ENCODE measurements at regions not wholly inside any gene's neighbourhood (a gene's known extent, or its start where the extent isn't known, plus 50 kb on each side); places are given as distances from the start of the nearest gene placed in this dataset.

GRCh38 chr14:101475456-101476257 is 85.6 kb upstream of the DIO3 start:
- peaks cover 0 to 2% (median 0%) of the 10 kb centered on the region in 3 donors for H3K36me3 Mint-ChIP-seq
- POLR2A ChIA-PET = interaction anchor here (0.5 kb wide), 1 partner anchor 1664 kb away, joined by 4 read pairs; no protein-coding TSS in a partner anchor
- Histone ChIP-seq H3K27me3 (ENCODE audit: insufficient read depth, low read length, poor library complexity, severe bottlenecking) (no peaks in the 10 kb centered on the region), H3K27ac (ENCODE audit: low read depth, low read length) (no peak overlapping the region), H3K4me1 (ENCODE audit: insufficient read depth, low read length) (no peaks in the 10 kb centered on the region), H3K36me3 (ENCODE audit: insufficient read depth, low read length) (no peaks in the 10 kb centered on the region), H3K9me3 (ENCODE audit: low read length) (no peaks in the 10 kb centered on the region), H3K4me3 (ENCODE audit: low read length) (no peak overlapping the region)
- H3K4me1 Mint-ChIP-seq = no peaks in the 10 kb centered on the region
- no peak overlapping the region for H3K27ac Mint-ChIP-seq
- H3K27me3 Mint-ChIP-seq = peaks cover 12 to 34% of the 10 kb centered on the region in 2 donors
- CTCF ChIA-PET = no interaction called here
- DNase-seq = peak in 1 of 5 donors; percentile 35
- H3K4me3 Mint-ChIP-seq = no peak overlapping the region
- H3K9me3 Mint-ChIP-seq = no peaks in the 10 kb centered on the region

- peaks cover 0 to 2% (median 0%) of the 10 kb centered on the region in 3 donors for H3K36me3 Mint-ChIP-seq
- POLR2A ChIA-PET = no interaction called here
- CTCF ChIA-PET = no interaction called here
- Histone ChIP-seq H3K9me3 (ENCODE audit: low read length) (no peaks in the 10 kb centered on the region), H3K27me3 (ENCODE audit: insufficient read depth, low read length, poor library complexity, severe bottlenecking) (no peaks in the 10 kb centered on the region), H3K4me1 (ENCODE audit: insufficient read depth, low read length) (no peaks in the 10 kb centered on the region), H3K4me3 (ENCODE audit: low read length) (no peak overlapping the region), H3K27ac (ENCODE audit: low read depth, low read length) (no peak overlapping the region), H3K36me3 (ENCODE audit: insufficient read depth, low read length) (no peaks in the 10 kb centered on the region)
- no peaks in the 10 kb centered on the region for H3K4me1 Mint-ChIP-seq
- no peak overlapping the region for H3K4me3 Mint-ChIP-seq
- H3K9me3 Mint-ChIP-seq = no peaks in the 10 kb centered on the region
- no peak overlapping the region for H3K27ac Mint-ChIP-seq
- DNase-seq = no peak
- peaks cover 15 to 39% of the 10 kb centered on the region in 2 donors for H3K27me3 Mint-ChIP-seq
Observed at GRCh38 chr14:101476258-101476915, 84.9 kb upstream of the DIO3 start.

GRCh38 chr14:101476916-101477553 is 84.3 kb upstream of the DIO3 start:
- Histone ChIP-seq H3K4me3 (ENCODE audit: low read length) (no peak overlapping the region), H3K36me3 (ENCODE audit: insufficient read depth, low read length) (no peaks in the 10 kb centered on the region), H3K9me3 (ENCODE audit: low read length) (no peaks in the 10 kb centered on the region), H3K27ac (ENCODE audit: low read depth, low read length) (no peak overlapping the region), H3K27me3 (ENCODE audit: insufficient read depth, low read length, poor library complexity, severe bottlenecking) (no peaks in the 10 kb centered on the region), H3K4me1 (ENCODE audit: insufficient read depth, low read length) (no peaks in the 10 kb centered on the region)
- no peaks in the 10 kb centered on the region for H3K4me1 Mint-ChIP-seq
- peaks cover 0 to 2% (median 0%) of the 10 kb centered on the region in 3 donors for H3K36me3 Mint-ChIP-seq
- POLR2A ChIA-PET = no interaction called here
- peak overlapping the region in 1 of 8 donors; percentile 43 for H3K27ac Mint-ChIP-seq
- peaks cover 15 to 37% of the 10 kb centered on the region in 2 donors for H3K27me3 Mint-ChIP-seq
- CTCF ChIA-PET = no interaction called here
- H3K4me3 Mint-ChIP-seq = no peak overlapping the region
- peak in 1 of 5 donors; percentile 36 for DNase-seq
- peaks cover 0 to 2% (median 0%) of the 10 kb centered on the region in 5 donors for H3K9me3 Mint-ChIP-seq

- Histone ChIP-seq H3K27ac (ENCODE audit: low read depth, low read length) (no peak overlapping the region), H3K4me1 (ENCODE audit: insufficient read depth, low read length) (no peaks in the 10 kb centered on the region), H3K4me3 (ENCODE audit: low read length) (no peak overlapping the region), H3K36me3 (ENCODE audit: insufficient read depth, low read length) (no peaks in the 10 kb centered on the region), H3K27me3 (ENCODE audit: insufficient read depth, low read length, poor library complexity, severe bottlenecking) (no peaks in the 10 kb centered on the region), H3K9me3 (ENCODE audit: low read length) (no peaks in the 10 kb centered on the region)
- no peak for DNase-seq
- CTCF ChIA-PET = no interaction called here
- Mint-ChIP-seq H3K4me3 (no peak overlapping the region), H3K4me1 (no peaks in the 10 kb centered on the region), H3K27me3 (peaks cover 15 to 38% of the 10 kb centered on the region in 2 donors), H3K9me3 (peaks cover 0 to 3% (median 0%) of the 10 kb centered on the region in 5 donors), H3K36me3 (peaks cover 0 to 2% (median 0%) of the 10 kb centered on the region in 3 donors), H3K27ac (no peak overlapping the region)
- POLR2A ChIA-PET = no interaction called here
Observed at GRCh38 chr14:101477648-101478047, 83.6 kb upstream of the DIO3 start.

GRCh38 chr14:101478096-101478495 is 83.2 kb upstream of the DIO3 start:
- Mint-ChIP-seq H3K36me3 (peaks cover 0 to 2% (median 0%) of the 10 kb centered on the region in 3 donors), H3K27ac (no peak overlapping the region), H3K4me1 (no peaks in the 10 kb centered on the region), H3K4me3 (no peak overlapping the region), H3K27me3 (peaks cover 15 to 43% of the 10 kb centered on the region in 2 donors), H3K9me3 (peaks cover 0 to 5% (median 3%) of the 10 kb centered on the region in 5 donors)
- ChIA-PET POLR2A (no interaction called here), CTCF (no interaction called here)
- Histone ChIP-seq H3K36me3 (ENCODE audit: insufficient read depth, low read length) (no peaks in the 10 kb centered on the region), H3K27ac (ENCODE audit: low read depth, low read length) (no peak overlapping the region), H3K27me3 (ENCODE audit: insufficient read depth, low read length, poor library complexity, severe bottlenecking) (no peaks in the 10 kb centered on the region), H3K4me1 (ENCODE audit: insufficient read depth, low read length) (no peaks in the 10 kb centered on the region), H3K4me3 (ENCODE audit: low read length) (no peak overlapping the region), H3K9me3 (ENCODE audit: low read length) (no peaks in the 10 kb centered on the region)
- DNase-seq = no peak

GRCh38 chr14:101478796-101479410 is 82.4 kb upstream of the DIO3 start:
- Histone ChIP-seq H3K4me1 (ENCODE audit: insufficient read depth, low read length) (no peaks in the 10 kb centered on the region), H3K27ac (ENCODE audit: low read depth, low read length) (no peak overlapping the region), H3K4me3 (ENCODE audit: low read length) (no peak overlapping the region), H3K27me3 (ENCODE audit: insufficient read depth, low read length, poor library complexity, severe bottlenecking) (no peaks in the 10 kb centered on the region), H3K36me3 (ENCODE audit: insufficient read depth, low read length) (no peaks in the 10 kb centered on the region), H3K9me3 (ENCODE audit: low read length) (no peaks in the 10 kb centered on the region)
- Mint-ChIP-seq H3K27me3 (peaks cover 15 to 40% of the 10 kb centered on the region in 2 donors), H3K9me3 (peaks cover 4 to 13% (median 11%) of the 10 kb centered on the region in 5 donors), H3K27ac (no peak overlapping the region), H3K36me3 (no peaks in the 10 kb centered on the region), H3K4me1 (no peaks in the 10 kb centered on the region), H3K4me3 (no peak overlapping the region)
- CTCF ChIA-PET = no interaction called here
- POLR2A ChIA-PET = no interaction called here
- DNase-seq = no peak

- Histone ChIP-seq H3K9me3 (ENCODE audit: low read length) (no peaks in the 10 kb centered on the region), H3K27me3 (ENCODE audit: insufficient read depth, low read length, poor library complexity, severe bottlenecking) (no peaks in the 10 kb centered on the region), H3K4me3 (ENCODE audit: low read length) (no peak overlapping the region), H3K4me1 (ENCODE audit: insufficient read depth, low read length) (no peaks in the 10 kb centered on the region), H3K36me3 (ENCODE audit: insufficient read depth, low read length) (no peaks in the 10 kb centered on the region), H3K27ac (ENCODE audit: low read depth, low read length) (no peak overlapping the region)
- peaks cover 6 to 17% (median 13%) of the 10 kb centered on the region in 5 donors for H3K9me3 Mint-ChIP-seq
- ChIA-PET CTCF (no interaction called here), POLR2A (no interaction called here)
- no peaks in the 10 kb centered on the region for H3K36me3 Mint-ChIP-seq
- peaks cover 15 to 38% of the 10 kb centered on the region in 2 donors for H3K27me3 Mint-ChIP-seq
- H3K4me1 Mint-ChIP-seq = no peaks in the 10 kb centered on the region
- H3K4me3 Mint-ChIP-seq = no peak overlapping the region
- no peak for DNase-seq
- no peak overlapping the region for H3K27ac Mint-ChIP-seq
Observed at GRCh38 chr14:101480022-101480746, 81.1 kb upstream of the DIO3 start.
